ENCODE measurements at regions not wholly inside any gene's neighbourhood (a gene's known extent, or its start where the extent isn't known, plus 50 kb on each side); places are given as distances from the start of the nearest gene placed in this dataset.

GRCh38 chr9:21672140-21672539 lies 130.3 kb upstream of the MTAP start:
- DNase-seq, result no peak

- DNase-seq, result no peak
These were observed 129.7 kb upstream of the MTAP start for GRCh38 chr9:21672761-21673160.

GRCh38 chr9:21674894-21675293 lies 127.5 kb upstream of the MTAP start:
- no peak for DNase-seq

GRCh38 chr9:21677387-21677786 lies 125.0 kb upstream of the MTAP start:
- no peak for DNase-seq

- DNase-seq, result no peak
These were observed 124.6 kb upstream of the MTAP start for GRCh38 chr9:21677834-21678233.

GRCh38 chr9:21679432-21679831 lies 123.0 kb upstream of the MTAP start:
- no peak for DNase-seq

- no peak for DNase-seq
These were observed 121.8 kb upstream of the MTAP start for GRCh38 chr9:21680590-21680989.

GRCh38 chr9:21681641-21682040 lies 120.8 kb upstream of the MTAP start:
- no peak for DNase-seq

- DNase-seq, result no peak
These were observed 120.1 kb upstream of the MTAP start for GRCh38 chr9:21682381-21682780.

- DNase-seq, result no peak
These were observed 119.5 kb upstream of the MTAP start for GRCh38 chr9:21682981-21683380.

- no peak for DNase-seq
These were observed 118.8 kb upstream of the MTAP start for GRCh38 chr9:21683484-21684175.

GRCh38 chr9:21684231-21684630 lies 118.2 kb upstream of the MTAP start:
- no peak for DNase-seq

- no peak for DNase-seq
These were observed 117.5 kb upstream of the MTAP start for GRCh38 chr9:21684831-21685362.

- no peak for DNase-seq
These were observed 116.9 kb upstream of the MTAP start for GRCh38 chr9:21685502-21685901.

- DNase-seq, result no peak
These were observed 115.7 kb upstream of the MTAP start for GRCh38 chr9:21686738-21687137.

GRCh38 chr9:21687351-21687750 lies 115.1 kb upstream of the MTAP start:
- DNase-seq, result no peak

- DNase-seq, result no peak
These were observed 114.0 kb upstream of the MTAP start for GRCh38 chr9:21688108-21689102.

GRCh38 chr9:21689854-21690253 lies 112.6 kb upstream of the MTAP start:
- no peak for DNase-seq

- DNase-seq, result no peak
These were observed 111.9 kb upstream of the MTAP start for GRCh38 chr9:21690561-21690960.

- no peak for DNase-seq
These were observed 110.0 kb upstream of the MTAP start for GRCh38 chr9:21692390-21692789.

GRCh38 chr9:21694424-21694823 lies 108.0 kb upstream of the MTAP start:
- no peak for DNase-seq

GRCh38 chr9:21695443-21695842 lies 107.0 kb upstream of the MTAP start:
- no peak for DNase-seq

- no peak for DNase-seq
These were observed 106.5 kb upstream of the MTAP start for GRCh38 chr9:21695874-21696341.

- no peak for DNase-seq
These were observed 106.0 kb upstream of the MTAP start for GRCh38 chr9:21696411-21696871.

Measured in NCI-H2081 (cell line).